Activated CD4-positive, alpha-beta T cell treated with anti-CD3 and anti-CD28 coated beads, Interleukin-10, Interleukin-2, amounts not matched to agents 100 ng/mL and 50 ng/mL, durations not matched to agents 16 hours and 8 hours (primary cell): ENCODE measurements at regions not wholly inside any gene's neighbourhood (a gene's known extent, or its start where the extent isn't known, plus 50 kb on each side); places are given as distances from the start of the nearest gene placed in this dataset.
"Not testable (repeated sequence)": the region's sequence is repeated elsewhere in the genome, so short reads cannot be mapped to it uniquely, and the experiment has no call there.

ENCODE experiments used
- DNase-seq: peaks from one replicate; pipeline ENCODE4 v3.0.0-alpha.2; 2020

DNA sequence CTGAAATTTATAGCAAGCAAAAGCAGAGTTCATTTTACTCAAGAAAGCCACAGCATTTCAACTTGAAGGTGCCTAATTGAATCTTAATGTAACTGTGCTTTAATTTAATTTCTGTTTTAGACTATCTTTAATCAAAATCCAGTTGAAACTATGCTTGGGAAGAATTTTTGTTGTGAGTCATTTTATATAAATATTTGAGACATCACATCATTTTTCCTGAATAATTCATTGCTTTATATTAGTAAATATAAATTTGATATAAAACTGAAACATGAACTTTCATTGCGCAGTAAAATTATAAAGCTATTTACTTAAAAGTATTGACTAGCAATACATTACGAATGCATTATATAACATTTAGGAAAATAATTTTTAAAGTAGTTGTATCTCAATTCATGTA lies 1937.1 kb upstream of the CDH9 start:
- DNase-seq: no peak

DNA sequence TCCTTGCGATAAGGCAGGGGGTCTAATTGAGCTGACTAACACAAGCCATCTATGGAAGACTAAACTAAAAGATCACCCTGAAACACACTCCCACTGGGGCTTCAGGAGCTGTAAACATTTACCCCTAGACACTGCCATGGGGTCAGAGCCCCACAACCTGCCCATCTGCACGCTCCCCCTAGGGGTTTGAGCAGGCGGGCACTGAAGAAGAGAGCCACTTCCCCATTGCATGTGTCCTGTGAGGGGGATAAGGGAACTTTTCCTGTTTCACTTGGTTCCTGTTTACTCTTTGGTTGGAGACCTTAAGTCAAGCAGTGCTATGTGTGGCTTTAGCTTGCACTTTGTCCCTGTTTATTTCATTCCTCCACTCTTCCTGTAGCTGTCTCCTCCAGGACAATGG lies 1929.5 kb upstream of the CDH9 start:
- DNase-seq: no peak

DNA sequence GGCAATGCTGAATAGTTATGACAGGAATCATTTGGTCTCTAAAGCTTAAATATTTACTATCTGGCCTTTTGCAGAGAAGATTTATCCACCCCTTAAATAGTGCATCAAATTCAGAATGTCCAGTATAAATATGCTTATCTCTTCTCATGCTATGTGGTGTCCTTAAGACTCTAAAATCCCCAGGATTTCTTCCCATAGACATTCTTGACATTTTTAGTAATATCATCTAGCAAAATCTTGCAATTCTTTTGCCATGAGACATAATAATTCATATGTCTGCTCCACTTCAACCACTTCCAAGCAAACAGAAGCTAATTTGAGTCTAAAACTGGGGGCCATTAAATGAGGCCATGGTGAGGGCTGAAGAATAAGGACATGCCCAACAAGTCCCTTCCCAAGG lies 1923.4 kb upstream of the CDH9 start:
- no peak for DNase-seq

DNA sequence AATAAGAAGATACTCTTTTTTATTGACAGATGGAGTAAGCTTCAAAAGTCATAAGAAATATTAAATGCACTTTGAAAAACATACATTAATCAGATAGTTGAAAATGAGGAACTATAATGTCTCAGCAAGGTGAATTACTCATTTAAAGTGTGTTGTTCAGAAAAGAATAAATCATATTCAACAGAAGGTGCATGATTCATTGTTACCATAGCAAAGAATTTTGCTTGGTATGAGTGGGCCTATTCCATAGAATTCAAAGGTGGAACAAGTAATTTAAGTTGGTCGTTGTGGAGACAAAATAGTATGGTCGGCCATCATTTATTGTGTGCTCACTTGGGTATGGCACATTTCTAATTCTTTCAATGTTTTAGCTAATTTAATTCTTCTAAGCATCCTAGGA lies 1920.2 kb upstream of the CDH9 start:
- no peak for DNase-seq

DNA sequence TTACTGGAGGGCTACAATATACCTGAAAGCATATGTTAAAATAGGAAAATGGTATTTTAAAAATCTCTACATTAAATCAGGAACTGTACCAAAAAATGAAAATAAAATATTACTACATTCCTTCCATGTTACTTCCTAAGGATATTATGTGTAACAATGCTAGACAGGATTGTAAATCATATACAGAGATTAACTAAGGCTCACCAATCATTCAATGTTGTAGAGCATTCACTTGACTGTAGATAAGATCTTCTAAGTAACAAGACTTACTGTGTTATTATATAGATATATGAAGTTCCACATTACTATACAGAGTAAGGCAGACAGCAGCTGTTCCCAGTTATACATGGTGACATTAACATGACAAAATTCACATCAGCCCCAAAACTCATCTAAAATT lies 1919.1 kb upstream of the CDH9 start:
- DNase-seq: no peak

DNA sequence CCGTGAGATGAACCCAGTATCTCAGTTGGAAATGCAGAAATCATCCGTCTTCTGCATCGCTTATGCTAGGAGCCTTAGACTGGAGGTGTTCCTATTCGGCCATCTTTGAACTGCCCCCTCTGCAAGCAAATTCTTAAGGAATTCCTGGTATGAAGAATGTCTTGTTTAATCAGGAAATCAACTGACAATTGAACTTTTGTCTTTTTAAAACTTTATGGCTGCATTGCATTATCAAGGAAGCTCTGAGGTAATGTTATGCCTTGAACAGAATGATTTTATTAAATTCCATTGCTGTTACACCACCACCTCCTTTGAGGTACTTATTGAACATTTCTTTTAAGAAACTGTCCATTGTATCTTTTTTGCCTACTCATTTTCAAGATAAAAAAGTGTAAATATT lies 1915.7 kb upstream of the CDH9 start:
- no peak for DNase-seq

DNA sequence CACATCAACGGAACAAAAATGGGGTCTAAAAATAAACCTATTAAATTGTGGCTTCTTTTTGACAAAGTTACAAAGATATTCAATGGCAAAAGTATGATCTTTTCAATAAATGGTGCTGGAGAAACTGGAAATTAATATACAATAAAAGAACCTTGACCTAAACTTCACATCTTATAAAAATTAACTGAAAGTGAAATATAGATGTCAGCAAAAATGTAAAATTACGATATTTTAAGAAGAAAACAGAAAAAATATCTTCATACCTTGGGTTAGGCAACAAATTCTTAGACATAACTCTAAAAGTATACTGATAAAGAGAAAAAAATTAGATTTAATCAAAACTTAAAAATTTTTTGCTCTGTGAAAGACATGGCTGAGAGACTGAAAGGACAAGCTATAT lies 1909.5 kb upstream of the CDH9 start:
- DNase-seq: no peak

DNA sequence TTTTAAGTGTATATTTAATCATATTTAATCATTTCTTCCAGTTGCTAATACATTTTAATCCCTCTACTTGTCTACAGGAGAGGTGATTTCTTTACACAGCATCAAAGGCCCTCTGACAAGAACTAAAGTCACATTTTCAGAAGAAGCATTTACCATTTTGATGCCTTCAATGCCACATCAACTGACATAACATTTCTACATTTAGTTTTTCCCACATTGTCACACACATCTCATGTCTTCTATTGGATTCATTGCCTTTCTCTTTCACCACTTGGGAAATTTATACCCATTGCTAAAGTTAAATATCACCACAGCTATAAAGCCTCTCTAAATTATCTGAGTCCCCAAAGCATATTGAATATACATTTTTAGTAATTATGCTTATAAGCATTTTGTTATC lies 1907.5 kb upstream of the CDH9 start:
- DNase-seq: no peak

DNA sequence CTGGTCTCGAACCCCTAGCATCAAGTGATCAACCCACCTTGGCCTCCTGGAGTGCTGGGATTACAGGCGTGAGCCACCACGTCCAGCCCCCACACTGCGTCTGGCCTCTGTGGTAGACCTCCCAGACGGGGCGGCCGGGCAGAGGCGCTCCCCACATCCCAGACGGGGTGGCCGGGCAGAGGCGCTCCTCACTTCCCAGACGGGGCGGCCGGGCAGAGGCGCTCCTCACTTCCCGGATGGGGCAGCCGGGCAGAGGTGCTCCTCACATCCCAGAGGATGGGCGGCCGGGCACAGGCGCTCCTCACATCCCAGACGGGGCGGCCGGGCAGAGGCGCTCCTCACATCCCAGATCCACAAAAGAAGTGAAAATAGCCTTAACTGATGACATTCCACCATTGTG lies 1891.0 kb upstream of the CDH9 start:
- DNase-seq: not testable (repeated sequence)

DNA sequence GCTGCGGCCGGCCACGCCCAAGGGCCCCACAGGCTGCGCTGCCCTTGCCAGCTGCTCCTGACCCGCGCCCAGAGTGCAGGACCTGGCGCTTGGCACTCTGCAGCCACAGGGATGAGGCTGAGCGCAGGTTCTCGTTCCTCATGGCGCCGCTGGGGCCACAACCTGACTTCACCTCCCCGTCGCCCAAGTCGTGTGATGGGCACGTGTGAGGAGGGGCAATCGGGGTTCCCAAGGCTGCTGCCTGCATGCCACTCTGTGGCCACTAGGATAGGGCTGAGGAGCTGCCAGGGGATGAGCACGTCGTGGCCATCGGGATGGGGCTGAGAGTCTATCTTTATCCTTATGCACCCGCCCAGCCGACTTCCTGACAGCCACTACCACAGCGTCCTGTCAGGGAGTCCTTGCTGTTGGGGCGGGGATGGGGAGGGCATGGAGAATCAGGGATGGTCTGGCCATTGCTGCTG lies 1890.0 kb upstream of the CDH9 start:
- DNase-seq: not testable (repeated sequence)

DNA sequence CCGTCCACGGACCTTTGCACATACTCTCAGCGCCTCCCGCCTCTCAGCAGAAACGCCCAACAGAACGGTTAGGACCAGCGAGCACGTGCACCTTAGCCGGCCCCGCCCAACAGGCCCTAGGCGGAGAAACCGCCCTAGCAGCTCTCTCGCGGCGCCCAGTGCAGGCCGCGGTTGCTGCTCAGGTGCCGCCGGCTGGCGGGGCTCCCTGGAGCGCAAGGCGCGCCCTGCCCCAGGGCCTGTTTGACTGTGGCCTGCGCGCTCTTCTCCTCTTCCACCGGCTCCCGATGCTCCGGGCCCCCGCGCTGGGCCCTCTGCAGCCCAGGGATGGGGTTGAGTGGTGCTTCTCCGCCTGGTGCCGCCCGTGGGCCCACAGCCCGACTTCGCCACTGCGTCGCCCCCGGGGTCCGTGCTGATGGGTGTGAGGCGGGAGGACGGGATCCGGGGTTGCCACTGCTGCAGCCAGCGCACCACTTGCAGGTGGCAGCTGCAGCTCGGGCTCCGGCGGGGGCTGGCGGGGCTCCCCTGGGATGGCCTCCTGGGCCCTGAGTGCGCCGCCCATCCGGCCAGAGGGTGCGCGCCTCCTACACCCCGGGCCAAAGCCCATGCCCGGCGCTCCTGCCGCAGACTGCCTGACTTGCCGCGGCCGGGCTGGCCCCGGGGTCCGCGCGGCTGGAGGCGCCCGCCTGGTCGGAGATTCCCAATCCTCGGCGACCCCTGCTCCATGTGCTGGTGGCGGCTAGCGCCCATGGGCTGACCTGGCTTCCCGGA lies 1889.4 kb upstream of the CDH9 start:
- no peak for DNase-seq

DNA sequence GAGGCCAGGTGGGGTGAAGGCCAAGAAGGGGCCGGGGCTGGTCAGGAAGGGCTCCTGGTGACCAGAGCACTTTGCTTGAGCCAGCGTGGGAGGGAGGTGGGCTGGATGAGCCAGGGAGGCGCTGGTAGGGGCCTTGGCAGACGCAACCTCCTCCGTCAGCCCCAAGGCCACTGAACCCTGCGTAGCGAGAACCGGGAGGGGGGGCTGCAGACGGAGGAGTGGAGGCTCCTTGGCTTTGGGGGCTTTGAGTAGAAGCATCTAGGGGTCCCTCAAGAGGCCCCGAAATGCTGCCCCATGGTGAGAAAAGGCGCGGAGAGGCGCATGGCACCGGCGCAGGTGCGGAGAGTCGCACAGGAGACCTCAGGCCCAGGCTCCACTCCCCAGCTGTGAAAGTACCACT lies 1888.0 kb upstream of the CDH9 start:
- no peak for DNase-seq

DNA sequence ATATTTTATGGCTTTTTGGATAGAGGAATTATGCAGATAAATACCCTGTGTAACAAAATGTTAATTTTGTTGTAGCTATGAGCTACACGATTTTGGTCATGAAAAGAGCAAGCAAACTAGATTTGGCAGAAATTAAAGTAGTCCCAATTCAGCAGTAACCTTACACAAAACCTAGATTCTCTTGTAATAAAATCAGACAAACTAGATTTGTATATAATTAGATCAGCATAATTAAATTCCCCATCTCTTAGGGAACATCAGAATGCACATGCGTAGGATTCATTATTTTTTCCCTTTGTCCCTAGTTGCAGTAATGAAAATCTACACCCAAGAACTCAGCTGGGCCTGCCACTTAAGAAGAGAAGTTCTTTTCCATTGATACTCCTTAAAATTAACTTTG lies 1879.2 kb upstream of the CDH9 start:
- DNase-seq: no peak

DNA sequence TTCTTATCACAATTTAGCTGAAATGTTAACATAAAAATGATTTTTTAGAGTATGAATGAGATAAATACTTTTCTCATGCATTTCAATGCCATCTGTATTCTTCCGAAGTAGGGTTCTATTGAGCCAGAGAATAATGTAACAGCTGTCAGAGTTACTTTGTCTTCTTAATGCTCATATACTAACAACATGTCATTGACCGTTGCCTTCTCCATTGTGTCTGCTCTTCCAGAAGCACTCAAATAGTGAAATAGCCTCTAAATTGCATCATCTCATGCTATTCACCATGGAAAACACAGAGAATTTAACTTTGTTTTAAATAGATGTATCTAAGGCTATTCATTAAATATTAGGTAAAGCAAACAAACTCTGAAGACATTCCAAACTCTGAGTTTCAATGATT lies 1875.9 kb upstream of the CDH9 start:
- no peak for DNase-seq

DNA sequence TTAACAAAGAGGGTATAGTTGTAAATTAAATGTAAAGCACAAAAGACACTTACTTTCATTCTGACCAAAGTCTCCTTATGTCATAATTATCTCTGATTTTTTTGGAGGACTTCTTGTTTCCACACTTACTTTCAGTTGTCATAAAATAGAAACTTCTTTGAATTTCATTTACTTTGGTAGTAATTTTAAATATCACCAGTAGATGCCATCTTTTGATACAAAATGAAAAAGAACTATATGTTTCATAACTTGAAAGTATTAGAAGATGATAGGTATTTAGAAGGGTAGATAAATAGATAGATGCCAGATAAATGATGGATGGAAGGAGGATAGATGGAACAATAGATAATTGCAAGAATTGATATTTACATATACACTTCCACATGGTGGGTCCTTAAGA lies 1865.3 kb upstream of the CDH9 start:
- no peak for DNase-seq

DNA sequence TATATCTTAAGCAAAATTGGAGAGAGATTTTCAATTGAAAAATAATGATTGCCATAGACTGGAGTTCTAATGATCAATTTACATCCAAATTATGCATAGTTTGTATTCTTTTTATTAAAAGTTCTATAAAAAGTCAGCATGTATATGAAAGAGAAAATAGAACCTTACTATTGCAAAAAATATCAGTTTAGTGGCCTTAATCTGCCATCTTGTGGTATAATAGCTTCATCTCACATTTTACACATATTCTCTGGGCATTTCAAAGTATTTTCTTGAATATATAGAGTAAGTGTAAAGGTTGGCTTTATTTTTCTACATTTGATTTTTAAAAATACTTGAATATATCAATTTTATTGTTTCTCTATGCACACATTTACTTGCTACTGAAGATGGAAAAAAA lies 1858.6 kb upstream of the CDH9 start:
- DNase-seq: no peak

DNA sequence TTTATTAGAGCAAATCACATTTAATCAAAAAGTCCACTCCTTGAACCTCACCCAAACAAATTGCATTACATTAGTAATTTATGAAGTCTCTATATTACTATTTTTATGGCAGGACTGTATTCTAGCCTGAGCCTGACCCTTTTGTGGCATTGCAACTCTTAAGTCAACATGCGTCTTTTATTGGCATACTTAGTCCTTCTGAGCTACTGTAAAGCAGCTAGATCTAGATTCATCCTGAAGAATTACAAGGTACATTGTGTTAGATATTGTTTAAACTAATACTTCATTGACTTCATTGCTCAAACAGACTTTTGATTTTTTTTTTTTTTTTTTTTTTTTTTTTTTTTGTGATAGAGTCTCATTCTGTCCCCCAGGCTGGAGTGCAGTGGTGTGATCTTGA lies 1842.5 kb upstream of the CDH9 start:
- no peak for DNase-seq

DNA sequence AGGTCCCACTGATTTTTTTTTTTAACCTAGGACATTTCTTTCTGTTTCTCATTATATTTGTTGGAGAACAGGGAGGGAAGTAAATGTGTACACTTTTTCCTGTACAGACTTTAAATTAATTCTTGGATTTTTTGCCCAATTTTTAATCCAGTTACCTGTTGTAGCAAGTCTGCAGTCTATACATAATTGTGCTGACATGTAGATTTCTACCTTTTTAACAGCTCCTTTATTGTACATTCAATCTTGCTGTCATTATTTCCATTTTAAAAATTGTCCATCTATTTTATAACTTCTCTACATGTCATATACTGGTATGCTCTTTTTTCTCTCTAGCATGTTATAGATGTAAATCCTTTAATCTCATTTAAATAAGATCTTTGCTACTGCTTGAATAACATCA lies 1838.7 kb upstream of the CDH9 start:
- no peak for DNase-seq

DNA sequence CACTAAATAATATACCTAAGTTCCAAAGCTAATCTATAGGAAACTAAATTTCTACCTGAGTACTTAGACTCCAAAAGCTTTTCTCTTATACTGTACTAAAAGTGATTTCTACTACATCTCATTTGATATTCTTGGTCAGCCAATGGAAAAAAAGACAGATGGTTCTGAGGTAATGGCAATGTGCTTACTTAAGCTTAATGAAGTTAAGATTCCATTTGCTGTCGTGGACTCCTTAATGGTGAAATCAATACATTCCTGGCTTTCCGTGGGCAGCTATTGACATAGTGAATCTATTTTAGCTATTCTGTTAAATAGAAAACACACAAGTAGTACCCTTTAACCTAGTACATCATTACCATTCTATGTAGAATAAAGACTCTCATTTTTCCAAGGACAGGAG lies 1825.6 kb upstream of the CDH9 start:
- DNase-seq: no peak

DNA sequence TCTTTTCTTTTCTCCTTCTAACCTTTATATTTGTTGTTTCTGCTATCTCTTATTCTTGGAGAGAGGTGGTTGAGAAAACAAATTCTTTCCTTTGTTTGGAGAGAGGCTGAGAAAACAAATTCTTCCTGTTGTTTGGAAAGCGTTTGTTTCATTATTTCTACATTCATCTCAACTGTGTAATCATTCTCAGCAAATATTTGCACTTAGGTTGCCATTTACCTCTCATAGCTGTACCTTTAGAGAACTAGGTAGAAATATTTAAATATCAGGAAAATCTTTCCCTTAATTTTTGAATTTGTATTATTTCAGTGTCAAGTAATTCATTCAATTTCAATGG lies 1824.4 kb upstream of the CDH9 start:
- DNase-seq: no peak

DNA sequence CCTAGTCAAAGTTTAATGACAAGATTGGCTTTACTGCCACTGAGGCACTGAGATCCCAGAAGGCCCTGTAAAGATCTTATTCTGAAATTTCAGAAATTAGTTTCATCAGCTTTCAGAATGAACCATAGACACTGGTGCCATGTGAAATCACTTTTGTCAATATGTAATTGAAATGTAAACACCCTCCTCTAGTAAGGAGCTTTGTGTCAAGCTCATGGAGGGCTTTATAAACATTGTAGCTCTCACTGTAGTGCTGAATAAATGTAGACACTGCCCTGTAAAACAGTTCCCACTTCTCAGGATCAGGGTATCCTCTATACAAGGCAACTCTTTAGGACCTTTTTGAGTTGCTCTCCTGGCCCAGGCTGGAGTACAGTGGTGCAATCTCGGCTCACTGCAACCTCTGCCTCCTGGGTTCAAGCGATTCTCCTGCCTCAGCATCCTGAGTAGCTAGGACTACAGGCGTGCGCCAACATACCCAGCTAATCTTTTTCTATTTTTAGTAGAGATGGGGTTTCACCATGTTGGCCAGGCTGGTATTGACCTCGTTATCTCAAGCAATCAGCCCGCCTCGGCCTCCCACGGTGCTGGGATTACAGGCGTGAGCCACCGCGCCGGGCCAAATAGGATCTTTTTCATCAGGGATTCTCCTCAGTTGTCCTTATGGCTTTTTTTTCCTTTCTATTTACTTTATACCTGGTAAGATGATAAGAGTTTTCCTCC lies 1823.9 kb upstream of the CDH9 start:
- DNase-seq: no peak

DNA sequence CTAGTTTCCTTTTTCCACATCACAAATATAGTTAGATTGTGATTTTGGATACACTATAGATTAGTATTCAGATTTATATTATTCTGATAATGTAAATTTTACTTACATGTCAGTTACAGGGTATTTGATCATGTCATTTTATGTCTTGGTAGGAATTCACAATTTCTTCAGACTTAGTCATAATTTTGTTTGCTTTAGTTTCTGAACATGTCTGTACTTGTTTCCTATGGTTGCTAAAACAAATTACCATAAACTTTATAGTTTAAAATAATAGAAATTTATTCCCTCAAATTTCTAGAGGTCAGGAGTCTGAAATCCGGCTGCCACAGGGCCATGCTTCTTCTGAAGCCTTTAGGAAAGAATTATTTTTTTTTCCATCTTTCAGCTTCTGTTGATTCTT lies 1817.2 kb upstream of the CDH9 start:
- no peak for DNase-seq

DNA sequence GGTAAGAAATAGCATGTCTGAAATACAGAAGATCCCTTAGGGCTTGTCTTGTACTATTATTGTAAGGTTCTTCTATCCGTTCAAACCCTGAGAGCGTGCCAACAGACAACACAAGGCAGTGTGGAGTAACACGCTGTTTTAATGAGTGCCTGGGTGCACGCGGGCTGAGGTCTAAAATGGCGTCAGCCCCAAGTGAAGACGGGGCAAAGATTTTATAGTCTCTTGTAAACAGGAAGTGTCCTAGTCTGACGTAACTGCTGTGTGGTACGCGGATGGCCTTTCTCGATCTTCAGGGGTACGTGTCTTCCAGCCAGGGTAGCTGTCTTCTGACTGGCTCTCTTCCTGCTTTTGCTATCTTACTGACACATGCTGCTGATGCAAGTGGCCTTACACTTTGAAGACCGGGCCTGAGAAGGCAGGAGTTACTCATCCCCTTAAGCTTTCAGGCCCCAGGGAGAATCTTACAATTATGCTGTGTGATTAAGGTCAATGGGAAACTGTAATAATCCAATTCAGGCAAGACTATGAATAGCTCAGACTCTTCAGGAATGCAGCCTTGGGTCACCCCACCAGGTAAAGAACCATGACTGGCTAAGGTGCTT lies 1812.0 kb upstream of the CDH9 start:
- DNase-seq: no peak

DNA sequence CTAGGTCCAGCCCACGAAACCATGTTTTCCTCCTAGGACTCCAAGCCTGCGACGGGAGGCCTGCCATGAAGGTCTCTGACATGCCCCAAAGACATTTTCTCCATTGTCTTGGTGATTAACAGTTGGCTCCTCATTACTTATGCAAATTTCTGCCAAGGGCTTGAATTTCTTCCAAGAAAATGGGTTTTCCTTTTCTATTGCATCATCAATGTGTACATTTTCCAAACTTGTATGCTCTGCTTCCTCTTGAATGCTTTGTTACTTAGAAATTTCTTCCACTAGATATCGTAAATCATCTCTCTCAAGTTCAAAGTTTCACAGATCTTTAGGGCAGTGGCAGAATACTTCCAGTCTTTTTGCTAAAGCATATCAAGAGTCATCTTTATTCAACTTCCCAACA lies 1792.7 kb upstream of the CDH9 start:
- no peak for DNase-seq

DNA sequence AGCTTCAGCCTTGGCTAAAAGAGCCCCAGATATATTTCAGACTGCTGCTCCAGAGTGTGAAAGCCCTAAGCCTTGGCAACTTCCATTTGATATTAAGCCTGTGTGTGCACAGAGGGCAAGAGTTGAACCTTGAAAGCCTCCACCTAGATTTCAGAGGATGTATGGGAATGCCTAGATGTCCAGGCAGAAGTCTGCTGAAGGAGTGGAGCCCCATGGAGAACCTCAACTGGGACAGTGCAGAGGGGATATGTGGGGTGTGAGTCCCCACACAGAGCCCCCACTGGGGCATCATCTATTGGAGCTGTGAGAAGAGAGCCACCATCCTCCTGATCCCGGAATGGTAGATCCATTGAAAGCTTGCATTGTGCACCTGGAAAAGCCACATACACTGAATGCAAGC lies 1784.8 kb upstream of the CDH9 start:
- no peak for DNase-seq
